HuH-7 (cell line): ENCODE measurements at regions not wholly inside any gene's neighbourhood (a gene's known extent, or its start where the extent isn't known, plus 50 kb on each side); places are given as distances from the start of the nearest gene placed in this dataset.
A peak's percentile ranks its signal among the peaks of the same experiment; 100 is the strongest.
"Not testable (repeated sequence)": the region's sequence is repeated elsewhere in the genome, so short reads cannot be mapped to it uniquely, and the experiment has no call there.

Experiments used
- DNase-seq: peaks from one replicate; pipeline ENCODE4 v3.0.0; 2011; ENCODE audit warnings: low spot score

DNA sequence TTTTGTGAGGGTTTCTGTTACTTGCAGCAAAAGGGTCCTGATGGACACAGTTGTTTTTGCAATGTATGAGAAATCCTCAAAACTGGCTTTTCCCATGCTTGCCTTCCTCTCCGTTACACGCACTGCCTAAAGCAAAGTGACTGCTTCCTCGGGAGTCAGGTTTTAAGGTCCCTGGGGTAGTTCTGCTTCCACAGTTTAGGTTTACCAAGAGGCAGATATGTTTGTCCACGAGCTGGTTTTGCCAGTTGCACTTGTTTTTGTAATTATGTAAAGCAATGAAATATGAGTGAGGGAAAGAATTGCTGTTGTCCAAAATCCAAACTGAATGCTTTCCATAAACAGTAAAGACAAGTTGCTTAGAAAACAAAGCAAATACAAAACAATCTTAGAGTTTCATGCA is 290.7 kb upstream of the AMIGO2 start:
- DNase-seq: no peak

DNA sequence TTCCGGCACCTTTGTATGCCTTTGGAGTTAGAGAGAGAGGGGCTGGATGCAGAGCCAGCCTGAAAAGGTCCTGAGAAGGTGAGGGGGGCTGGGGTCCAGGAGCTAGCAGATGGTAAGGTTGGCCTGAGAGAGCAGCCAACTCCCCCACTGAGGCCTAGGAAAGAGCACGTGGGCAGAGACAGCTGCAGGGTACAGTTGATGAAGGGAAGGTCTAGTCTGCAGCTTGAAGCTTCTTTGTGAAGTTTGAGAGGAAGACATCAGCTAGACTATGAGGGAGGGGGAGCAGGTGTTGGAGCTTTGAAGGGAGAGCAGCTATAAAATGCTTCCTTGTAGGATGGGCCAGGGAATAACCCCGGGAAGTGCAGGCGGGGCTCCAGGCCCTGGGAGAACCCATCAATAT is 289.3 kb upstream of the AMIGO2 start:
- no peak for DNase-seq

DNA sequence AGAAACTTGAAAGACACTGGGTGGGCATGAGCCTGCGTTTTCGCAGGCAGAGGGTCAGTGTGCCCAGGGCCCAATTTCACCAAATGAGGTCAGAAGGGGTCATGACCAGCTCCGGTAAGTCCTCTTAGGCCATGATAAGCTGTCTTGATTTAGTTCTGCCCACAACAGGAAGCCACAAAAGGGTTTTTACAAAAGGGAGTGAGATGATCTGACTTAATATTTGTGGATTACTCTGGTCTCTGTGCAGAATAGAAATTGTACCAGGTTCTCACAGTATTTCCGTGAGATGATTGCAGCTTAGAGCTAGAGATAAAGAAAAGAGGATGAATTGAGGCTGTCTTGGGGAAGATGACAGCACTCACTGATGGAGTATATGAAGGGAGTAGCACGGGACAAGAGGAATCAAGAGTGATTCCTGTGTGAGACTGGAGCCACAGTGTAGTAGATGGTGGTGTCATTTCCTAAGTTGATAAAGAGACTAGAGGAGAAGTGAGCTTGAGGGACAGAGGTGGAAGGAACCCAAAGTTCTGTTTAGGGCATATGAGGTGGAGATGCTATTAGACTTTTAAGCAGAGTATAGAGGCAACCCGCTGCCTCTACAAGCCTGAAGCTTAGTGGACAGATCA is 288.3 kb upstream of the AMIGO2 start:
- no peak for DNase-seq

DNA sequence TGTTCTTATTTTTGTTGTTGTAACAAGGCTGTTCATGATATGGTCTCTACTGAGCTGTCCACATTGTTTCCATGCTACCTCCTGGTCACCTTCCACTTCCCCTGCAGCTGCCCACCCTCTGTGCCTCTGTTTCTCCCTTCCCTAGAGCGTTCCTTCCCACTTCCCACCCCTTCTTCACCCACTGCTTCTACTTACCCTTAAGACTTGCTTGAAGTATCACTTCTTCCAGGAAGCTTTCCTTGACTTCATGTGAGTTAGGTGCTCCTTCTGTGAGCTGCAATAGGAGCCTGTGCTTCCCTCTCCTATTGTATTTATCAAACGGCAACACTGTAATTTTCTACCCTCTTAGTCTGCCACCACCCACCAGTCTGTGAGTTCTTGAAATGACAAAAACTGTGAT is 286.8 kb upstream of the AMIGO2 start:
- no peak for DNase-seq

DNA sequence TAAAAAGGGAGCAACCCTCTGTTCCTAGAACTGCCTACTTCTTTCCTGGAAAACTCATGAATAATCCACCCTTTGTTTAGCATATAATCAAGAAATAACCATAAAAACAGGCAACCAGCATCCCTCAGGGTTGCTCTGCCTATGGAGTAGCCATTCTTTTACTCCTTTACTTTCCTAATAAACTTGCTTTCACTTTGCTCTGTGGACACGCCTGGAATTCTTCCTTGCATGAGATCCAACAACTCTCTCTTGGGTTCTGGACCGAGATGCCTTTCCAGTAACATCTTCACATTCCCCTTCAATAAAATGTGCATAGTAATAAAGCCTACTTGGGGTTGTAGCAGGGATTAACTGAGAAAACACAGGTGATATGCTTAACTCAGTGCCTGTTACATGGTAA is 286.4 kb upstream of the AMIGO2 start:
- DNase-seq: no peak

DNA sequence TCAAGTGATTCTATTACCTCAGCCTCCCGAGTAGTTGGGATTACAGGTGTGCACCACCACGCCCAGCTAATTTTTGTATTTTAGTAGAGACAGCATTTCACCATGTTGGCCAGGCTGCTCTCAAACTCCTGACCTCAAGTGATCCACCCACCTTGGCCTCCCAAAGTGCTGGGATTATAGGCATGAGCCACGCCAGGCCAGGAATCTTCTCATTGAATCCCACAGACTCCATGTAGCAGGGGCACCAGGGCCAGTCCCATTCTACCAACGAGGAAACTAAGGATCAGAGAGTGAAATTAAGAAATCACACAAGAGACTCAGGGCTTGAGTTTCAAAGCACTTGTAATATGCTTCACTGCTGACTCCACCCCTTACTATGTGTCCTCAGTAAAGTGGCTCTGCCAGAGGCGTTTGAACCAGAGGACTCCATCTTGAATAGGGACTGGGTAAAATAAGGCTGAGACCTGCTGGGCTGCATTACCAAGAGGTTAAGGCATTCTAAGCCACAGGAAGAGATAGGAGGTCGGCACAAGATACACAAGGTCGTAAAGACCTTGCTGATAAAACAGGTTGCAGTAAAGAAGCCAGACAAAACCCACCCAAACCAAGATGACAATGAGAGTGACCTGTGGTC is 285.8 kb upstream of the AMIGO2 start:
- not testable (repeated sequence) for DNase-seq

DNA sequence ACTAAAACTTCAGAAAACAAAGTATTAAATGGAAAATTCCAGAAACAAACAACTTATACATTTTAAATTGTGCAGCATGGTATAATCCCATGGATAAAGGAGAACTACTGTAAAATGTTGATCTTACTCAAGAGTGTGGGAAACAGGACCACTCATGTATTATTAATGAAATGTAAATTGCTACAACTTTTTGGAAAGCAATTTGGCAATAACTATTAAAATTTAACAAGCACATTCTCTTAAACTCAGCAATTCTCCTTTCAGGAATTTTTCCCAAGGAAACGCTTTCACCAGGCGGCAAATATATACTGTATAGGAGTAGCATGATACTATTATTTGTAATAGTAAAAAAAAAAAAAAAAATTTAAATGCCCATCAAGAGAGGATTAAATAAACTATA is 284.5 kb upstream of the AMIGO2 start:
- no peak for DNase-seq

DNA sequence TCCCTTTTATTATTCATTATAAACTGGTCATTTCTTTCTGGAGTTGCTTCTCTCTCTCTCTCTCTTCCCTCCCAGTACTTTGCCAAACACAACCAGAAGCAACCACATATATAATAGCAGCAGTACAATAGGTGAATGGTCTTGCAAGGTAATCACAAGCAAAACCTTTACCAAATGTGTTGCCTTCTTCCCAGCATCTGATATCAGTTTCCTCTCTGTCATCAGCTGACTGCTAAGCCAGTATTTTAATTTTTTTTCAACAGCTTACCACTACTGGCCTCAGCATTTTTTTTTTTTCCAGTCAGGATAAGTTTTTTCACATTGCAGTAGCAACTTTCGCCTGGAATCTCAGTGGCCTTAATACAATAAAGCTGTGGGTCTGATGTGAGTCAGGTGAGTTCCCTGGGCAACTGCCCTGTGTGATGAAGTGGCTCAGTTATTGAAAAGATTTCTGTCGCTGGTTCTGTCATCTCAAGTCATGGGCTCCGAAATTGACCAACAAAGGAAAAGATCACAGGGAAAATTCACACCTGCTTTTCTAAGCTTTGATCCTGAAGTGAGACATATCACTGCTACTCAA is 282.5 kb upstream of the AMIGO2 start:
- DNase-seq: no peak

DNA sequence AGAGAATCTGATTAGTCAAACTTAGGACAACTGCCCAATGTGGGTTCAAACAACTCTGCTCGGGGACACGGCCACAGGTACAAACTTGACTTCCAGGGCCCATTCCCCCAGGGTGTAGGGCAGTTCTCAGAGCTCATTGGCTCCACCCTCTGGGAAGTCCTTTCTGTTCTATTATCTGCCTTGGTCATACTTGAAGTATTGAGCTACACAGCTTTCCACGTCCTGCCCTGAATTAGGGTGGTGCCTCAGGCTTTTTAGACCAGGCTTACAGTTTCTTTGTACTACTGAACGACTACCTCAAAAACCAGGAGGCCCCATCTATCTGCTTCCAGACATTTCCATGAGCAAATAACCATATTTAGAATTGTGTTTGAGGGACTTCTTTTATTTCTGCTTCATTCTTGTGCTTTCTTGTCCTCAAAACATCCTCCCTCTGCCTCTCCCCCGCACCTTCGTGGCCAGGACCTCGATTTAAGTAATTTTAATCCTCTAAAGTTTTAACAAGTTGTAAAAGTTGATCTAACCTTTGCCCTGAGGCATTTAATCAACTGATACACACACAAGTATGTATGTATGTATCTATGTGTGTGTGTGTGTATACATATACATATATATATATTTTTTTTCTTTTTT is 281.7 kb upstream of the AMIGO2 start:
- peak; percentile 44 for DNase-seq

DNA sequence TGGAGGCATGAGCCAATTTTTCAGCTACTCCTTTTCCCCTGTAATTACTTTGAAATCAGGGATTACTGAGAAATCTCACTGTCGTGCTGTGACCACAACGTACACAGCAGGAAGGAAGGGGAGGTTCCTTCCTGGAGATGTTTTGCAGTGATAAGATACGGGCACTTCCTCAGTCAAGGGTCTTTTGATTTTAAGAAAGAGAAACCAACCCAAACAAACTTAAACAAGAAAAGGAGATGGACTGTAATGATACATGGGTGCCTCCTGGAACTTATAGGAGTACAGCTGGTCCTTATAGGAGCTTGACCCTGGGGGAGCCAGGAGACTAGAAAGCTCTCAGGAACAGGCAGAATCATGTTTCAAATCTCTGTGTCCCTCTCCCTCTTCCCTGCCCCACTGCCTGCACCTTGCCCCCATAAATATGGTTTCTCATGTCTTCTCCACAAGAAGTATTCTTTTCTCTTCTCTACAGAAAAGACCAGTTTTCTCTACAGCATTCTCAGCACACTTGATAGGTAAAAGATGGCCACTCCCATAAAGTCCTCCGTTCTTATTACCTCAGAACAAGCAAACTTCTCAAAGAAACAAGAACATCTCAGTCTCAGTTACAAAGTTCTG is 281.1 kb upstream of the AMIGO2 start:
- DNase-seq: no peak

DNA sequence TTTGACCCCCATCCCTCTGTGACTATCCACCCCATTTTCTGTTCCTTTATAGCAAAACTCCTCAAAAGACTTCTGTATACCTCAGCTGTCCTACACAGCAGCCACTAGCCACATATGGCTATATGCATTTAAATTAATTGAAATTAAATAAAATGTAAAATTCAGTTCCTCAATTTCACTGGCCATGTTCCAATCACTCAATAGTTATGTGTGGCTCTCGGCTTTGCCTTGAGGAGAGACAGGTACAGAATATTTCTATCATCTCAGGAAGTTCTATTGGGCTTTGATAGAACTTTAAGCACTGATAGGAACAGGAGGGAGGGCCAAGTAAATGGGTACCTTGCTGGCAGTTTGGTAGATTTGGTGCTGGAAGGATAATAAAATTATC is 280.3 kb upstream of the AMIGO2 start:
- no peak for DNase-seq

DNA sequence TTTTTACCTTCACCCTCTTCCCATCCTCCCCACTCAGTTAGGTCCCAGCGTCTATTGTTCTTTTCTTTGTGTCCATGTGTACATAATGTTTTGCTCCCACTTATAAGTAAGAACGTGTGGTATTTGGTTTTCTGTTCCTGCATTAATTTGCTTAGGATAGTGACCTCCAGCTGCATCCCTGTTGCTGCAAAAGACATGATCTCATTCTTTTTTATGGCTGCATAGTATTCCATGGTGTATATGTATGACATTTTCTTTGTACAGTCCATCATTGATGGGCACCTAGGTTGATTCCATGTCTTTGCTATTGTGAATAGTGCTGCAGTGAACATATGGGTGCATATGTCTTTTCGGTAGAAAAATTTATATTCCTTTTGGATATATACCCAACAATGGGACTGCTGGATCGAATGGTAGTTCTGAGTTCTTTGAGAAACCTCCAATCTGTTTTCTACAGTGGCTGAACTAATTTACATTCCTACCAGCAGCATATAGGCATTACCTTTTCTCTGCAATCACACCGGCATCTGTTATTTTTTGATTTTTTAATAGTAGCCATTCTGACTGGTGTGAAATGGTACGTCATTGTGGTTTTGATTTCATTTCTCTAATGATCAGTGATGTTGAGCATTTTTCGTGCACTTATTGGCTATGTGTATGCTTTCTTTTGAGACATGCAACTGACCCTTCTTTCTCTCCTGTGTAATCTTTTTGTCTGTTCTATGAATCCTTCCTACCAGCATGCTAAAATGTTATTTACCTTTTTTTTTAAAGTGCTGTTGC is 279.7 kb upstream of the AMIGO2 start:
- DNase-seq: no peak

DNA sequence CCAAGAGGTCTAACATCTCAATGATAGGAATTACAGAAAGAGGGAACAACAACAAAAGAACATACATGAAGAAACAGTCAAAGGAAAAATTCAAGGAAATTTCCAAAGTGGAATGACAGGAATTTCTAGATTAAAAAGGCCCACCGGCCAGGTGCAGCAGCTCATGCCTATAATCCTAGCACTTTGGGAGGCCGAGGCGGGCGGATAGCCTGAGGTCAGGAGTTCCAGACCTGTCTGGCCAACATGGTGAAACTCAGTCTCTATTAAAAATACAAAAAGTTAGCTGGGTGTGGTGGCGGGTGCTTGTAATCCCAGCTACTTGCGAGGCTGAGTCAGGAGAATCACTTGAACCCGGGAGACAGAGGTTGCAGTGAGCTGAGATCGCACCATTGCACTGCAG is 277.2 kb upstream of the AMIGO2 start:
- DNase-seq: not testable (repeated sequence)

DNA sequence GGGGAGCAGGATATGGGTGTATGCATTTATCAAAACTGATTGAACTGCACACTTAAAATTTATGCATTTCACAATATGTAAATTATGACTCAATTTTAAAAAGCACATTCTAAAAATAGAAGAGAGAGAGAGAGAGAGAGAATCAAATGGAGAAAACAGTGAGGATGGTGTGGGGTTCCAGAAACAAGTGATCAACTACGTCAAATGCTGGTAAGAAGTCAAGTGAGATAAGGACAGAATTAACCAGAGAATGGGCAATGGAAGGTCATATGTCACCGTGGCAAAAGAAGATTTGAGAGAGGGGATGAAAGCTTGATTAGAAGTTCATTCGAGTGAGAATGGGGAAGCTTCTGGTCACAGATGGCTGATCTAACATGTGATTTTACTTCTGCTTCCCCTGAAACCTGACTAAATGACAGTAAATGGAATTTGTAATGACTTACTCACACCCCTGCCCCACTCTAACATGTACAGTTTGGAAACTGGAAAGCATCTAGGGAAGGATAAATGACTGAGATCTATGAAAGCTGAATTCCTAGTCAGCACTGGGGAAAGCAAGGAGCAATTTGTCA is 276.5 kb upstream of the AMIGO2 start:
- no peak for DNase-seq

DNA sequence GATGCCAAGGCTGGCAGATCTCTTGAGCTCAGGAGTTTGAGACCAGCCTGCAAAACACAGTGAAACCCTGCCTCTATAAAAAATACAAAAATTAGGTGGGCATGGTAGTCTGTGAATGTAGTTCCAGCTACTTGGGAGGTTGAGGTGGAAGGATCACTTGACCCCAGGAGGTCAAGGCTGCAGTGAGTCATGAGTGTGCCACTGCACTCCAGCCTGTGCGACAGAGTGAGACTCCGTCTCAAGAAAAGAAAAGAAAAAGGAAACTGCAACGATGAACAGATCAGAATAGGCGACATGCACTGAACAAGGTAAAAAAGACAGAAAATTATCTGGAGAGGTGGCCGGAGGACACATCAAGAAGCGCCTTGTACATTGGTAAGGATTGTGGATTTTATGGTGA is 273.7 kb upstream of the AMIGO2 start:
- no peak for DNase-seq

DNA sequence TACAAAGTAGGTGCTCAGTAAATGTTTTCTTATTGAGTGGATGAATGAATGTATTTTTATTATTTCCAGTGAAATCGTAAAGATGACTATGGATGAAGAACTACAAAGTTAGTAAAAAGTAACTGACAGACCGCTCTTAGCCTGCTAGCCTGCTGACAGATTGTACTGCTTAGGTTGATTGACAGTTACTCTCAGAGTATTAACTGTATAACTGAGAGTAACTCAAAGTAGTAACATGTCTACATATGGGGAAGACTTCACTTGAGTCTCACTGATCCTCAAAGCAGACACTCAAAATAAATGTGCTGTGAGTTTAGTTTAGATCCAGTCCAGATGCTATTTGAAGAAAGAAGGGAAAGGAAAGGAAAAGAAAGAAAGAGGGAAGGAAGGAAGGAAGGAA is 272.3 kb upstream of the AMIGO2 start:
- DNase-seq: no peak

DNA sequence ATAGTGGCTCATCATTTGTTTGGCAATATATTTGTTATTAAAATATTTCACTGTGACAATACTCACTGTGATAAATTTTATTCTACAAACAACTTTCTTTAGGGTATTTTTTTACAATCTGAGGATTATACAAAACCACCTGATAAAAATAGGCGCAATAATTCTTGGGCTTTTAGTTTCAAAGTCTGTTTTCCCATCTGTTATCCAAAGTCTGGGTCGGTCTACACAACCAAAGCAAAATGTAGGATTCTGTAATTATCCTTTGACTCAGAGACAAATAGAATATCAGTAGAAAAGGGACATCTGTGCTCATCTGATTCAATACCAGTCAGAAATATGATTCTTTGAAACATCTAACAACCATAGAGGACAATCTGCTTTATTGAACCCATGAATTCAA is 271.8 kb upstream of the AMIGO2 start:
- no peak for DNase-seq

DNA sequence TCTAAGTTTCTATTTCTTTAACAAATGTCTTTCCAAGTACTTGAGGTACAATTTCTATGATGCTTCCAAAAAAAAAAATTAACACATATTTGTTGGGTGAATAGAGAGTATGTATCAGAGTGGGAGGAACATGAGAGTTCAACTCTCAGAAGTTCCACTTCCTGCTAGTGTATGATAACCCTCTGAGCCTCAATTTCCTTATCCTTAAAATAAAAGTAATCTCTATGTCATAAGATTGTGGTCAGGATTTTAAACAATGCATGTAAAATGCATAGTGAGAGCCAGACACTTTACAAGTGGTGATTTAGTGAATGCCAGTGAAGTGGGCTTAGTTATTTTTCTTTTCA is 270.3 kb upstream of the AMIGO2 start:
- no peak for DNase-seq

DNA sequence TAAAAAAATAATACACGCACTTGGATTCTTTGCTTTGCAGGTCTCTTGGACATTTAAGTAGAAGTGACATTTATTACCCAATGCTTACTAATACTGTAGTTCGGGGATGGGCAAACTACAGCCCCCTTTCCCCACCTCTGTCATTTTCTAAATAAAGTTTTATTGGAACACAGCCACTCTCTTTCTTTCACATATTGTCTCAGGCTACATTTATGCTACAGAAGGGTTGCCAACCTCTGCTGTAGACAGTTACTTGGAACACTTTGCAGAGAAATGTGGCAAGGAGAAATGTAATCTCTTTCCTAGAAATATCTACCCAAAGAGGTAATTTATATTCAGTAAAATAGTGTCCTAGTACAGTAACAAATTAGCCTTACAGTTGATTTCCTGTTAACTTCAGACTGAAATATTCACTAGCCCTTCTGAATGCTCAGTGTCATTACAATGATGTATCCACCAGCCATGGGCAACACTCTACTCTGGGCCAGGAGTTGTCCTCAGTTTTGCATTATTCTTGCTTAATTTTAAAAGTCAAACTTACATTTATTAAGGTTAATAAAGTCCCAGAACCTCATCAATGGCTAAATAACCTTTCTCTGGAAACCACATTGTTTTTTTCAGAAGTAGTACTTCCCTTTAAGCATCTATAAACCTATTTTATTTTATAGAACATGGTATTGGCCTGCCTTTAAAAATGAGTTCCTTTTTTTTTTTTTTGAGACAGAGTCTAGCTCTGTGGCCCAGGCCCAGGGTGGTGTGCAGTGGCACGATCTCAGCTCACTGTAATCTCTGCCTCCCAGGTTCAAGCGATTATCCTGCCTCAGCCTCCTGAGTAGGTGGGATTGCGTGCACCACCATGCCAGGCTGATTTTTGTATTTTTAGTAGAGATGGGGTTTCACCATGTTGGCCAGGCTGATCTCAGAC is 269.6 kb upstream of the AMIGO2 start:
- DNase-seq: no peak

DNA sequence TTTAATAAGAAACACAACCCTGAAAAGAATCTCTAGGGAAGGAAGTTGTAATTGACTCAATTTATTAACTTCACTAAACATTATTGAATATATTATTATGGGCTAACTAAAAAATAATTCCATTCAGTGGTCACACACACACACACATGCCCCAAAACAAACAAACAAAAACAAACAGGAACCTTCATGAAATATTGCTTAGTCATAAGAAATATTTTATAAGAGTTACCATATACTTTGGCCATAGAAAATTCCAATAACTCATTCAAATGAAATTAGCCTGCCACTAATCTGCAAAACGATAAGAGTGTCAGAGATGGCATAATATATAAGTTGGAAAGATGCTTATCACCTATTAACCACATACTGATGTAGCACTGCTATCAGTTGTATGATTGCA is 268.4 kb upstream of the AMIGO2 start:
- DNase-seq: no peak
